H9 (cell line): ENCODE measurements at regions not wholly inside any gene's neighbourhood (a gene's known extent, or its start where the extent isn't known, plus 50 kb on each side); places are given as distances from the start of the nearest gene placed in this dataset.

ENCODE experiments used
- DNase-seq: peaks from one replicate; pipeline ENCODE4 v3.0.0-alpha.2; 2017
- H2AFZ ChIP-seq: one replicate; pipeline ENCODE4 v1.6.1; 2013; ENCODE audit warnings: mild to moderate bottlenecking, low read length, control low read depth, moderate library complexity
- H2AK5ac ChIP-seq: 2 replicates; pipeline ENCODE4 v1.6.1; 2013; ENCODE audit warnings: low read length, control low read depth, mixed read lengths; ENCODE audit not compliant: insufficient read length
- H2BK120ac ChIP-seq: one replicate; pipeline ENCODE4 v1.6.1; 2013; ENCODE audit warnings: low read depth, mild to moderate bottlenecking, low read length, control low read depth, inconsistent platforms; ENCODE audit not compliant: poor library complexity, severe bottlenecking
- H2BK12ac ChIP-seq: 2 replicates; pipeline ENCODE4 v1.6.1; 2013; ENCODE audit warnings: low read length, control low read depth, mixed read lengths, low read depth; ENCODE audit not compliant: insufficient read length
- H2BK15ac ChIP-seq: 2 replicates; pipeline ENCODE4 v1.6.1; 2013; ENCODE audit warnings: low read depth, low read length, control low read depth
- H2BK20ac ChIP-seq: one replicate; pipeline ENCODE4 v1.6.1; 2013; ENCODE audit warnings: low read depth, mild to moderate bottlenecking, low read length, control low read depth, inconsistent platforms; ENCODE audit not compliant: poor library complexity, severe bottlenecking
- H2BK5ac ChIP-seq: 2 replicates; pipeline ENCODE4 v1.6.1; 2013; ENCODE audit warnings: low read length, control low read depth, mixed read lengths; ENCODE audit not compliant: insufficient read length
- H3K14ac ChIP-seq: 2 replicates; pipeline ENCODE4 v1.6.1; 2013; ENCODE audit warnings: low read length, control low read depth; ENCODE audit not compliant: insufficient read depth
- H3K18ac ChIP-seq: 2 replicates; pipeline ENCODE4 v1.6.1; 2013; ENCODE audit warnings: low read depth, mild to moderate bottlenecking, mixed read lengths, low read length, control low read depth; ENCODE audit not compliant: insufficient read length
- H3K23ac ChIP-seq: 2 replicates; pipeline ENCODE4 v1.6.1; 2013; ENCODE audit warnings: low read length, control low read depth, mixed read lengths, low read depth; ENCODE audit not compliant: insufficient read length
- H3K23me2 ChIP-seq: 2 replicates; pipeline ENCODE4 v1.6.1; 2013; ENCODE audit warnings: low read depth, mild to moderate bottlenecking, mixed read lengths, low read length, control low read depth; ENCODE audit not compliant: insufficient read length, poor library complexity, severe bottlenecking
- H3K27ac ChIP-seq: 2 replicates; pipeline ENCODE4 v1.5.1; 2013; ENCODE audit warnings: low read length, control low read depth, mixed read lengths, low read depth; ENCODE audit not compliant: insufficient read length
- H3K27me3 ChIP-seq: 2 replicates; pipeline ENCODE4 v1.6.1; 2013; ENCODE audit warnings: low read length, control low read depth, inconsistent platforms; ENCODE audit not compliant: insufficient read depth
- H3K4ac ChIP-seq: 2 replicates; pipeline ENCODE4 v1.6.1; 2013; ENCODE audit warnings: low read depth, mild to moderate bottlenecking, control low read depth, inconsistent platforms, low read length, moderate library complexity
- H3K4me1 ChIP-seq: 2 replicates; pipeline ENCODE4 v1.6.1; 2013; ENCODE audit warnings: low read length, control low read depth, inconsistent platforms; ENCODE audit not compliant: insufficient read depth
- H3K4me2 ChIP-seq: 2 replicates; pipeline ENCODE4 v1.6.1; 2013; ENCODE audit warnings: low read length, control low read depth, mixed read lengths; ENCODE audit not compliant: insufficient read length, insufficient read depth
- H3K56ac ChIP-seq: 2 replicates; pipeline ENCODE4 v1.6.1; 2013; ENCODE audit warnings: low read depth, mild to moderate bottlenecking, mixed read lengths, low read length, control low read depth; ENCODE audit not compliant: insufficient read length
- H3K79me1 ChIP-seq: 2 replicates; pipeline ENCODE4 v1.6.1; 2013; ENCODE audit warnings: low read depth, mild to moderate bottlenecking, moderate library complexity, low read length, control low read depth, inconsistent platforms; ENCODE audit not compliant: insufficient read depth, poor library complexity, severe bottlenecking
- H3K79me2 ChIP-seq: 2 replicates; pipeline ENCODE4 v1.6.1; 2013; ENCODE audit warnings: low read length, control low read depth, inconsistent platforms; ENCODE audit not compliant: insufficient read depth
- H3K9ac ChIP-seq: 2 replicates; pipeline ENCODE4 v1.6.1; 2013; ENCODE audit warnings: low read length, control low read depth, mixed read lengths; ENCODE audit not compliant: insufficient read length; ENCODE audit errors: extremely low read depth
- H3K9me3 ChIP-seq: one replicate; pipeline ENCODE4 v1.6.1; 2013; ENCODE audit warnings: low read depth, low read length, inconsistent platforms; ENCODE audit not compliant: control insufficient read depth
- H3T11ph ChIP-seq: one replicate; pipeline ENCODE4 v1.6.1; 2013; ENCODE audit warnings: mild to moderate bottlenecking, low read length, control low read depth, inconsistent platforms
- H4K20me1 ChIP-seq: one replicate; pipeline ENCODE4 v1.6.1; 2013; ENCODE audit not compliant: control insufficient read depth, insufficient read length, insufficient read depth
- H4K5ac ChIP-seq: 2 replicates; pipeline ENCODE4 v1.6.1; 2013; ENCODE audit warnings: low read depth, mild to moderate bottlenecking, mixed read lengths, low read length, control low read depth; ENCODE audit not compliant: insufficient read length
- H4K8ac ChIP-seq: replicated peaks from 2 replicates; pipeline ENCODE4 v1.6.1; 2013; ENCODE audit warnings: low read length, control low read depth, mixed read lengths, low read depth; ENCODE audit not compliant: insufficient read length
- H4K91ac ChIP-seq: 2 replicates; pipeline ENCODE4 v1.6.1; 2013; ENCODE audit warnings: low read depth, mild to moderate bottlenecking, moderate library complexity, mixed read lengths, low read length, control low read depth; ENCODE audit not compliant: insufficient read length
- H3K27ac Mint-ChIP-seq, 3 experiments: 2 replicates in 2 of 3; 3 replicates in 1 of 3; pipeline ENCODE4 v1.8.0; 2020 to 2021; ENCODE audit warnings: mixed read lengths in 3 of 3, mild to moderate bottlenecking in 1 of 3, moderate library complexity in 1 of 3
- H3K27me3 Mint-ChIP-seq: 2 replicates; pipeline ENCODE4 v1.8.0; 2021; ENCODE audit warnings: low read depth, mild to moderate bottlenecking, moderate library complexity, mixed read lengths
- H3K36me3 Mint-ChIP-seq, 3 experiments: 2 replicates in 2 of 3; 3 replicates in 1 of 3; pipeline ENCODE4 v1.8.0; 2020 to 2021; ENCODE audit warnings: low read depth in 3 of 3, mixed read lengths in 3 of 3; ENCODE audit not compliant: insufficient read depth in 1 of 3
- H3K4me1 Mint-ChIP-seq, 2 experiments: 2 replicates each; pipeline ENCODE4 v1.8.0; 2020; ENCODE audit warnings: mixed read lengths in 2 of 2
- H3K4me3 Mint-ChIP-seq, 2 experiments: 2 replicates in 1 of 2; 3 replicates in 1 of 2; pipeline ENCODE4 v1.8.0; 2020 to 2021; ENCODE audit warnings: mild to moderate bottlenecking in 2 of 2, mixed read lengths in 2 of 2, moderate library complexity in 1 of 2
- H3K9me3 Mint-ChIP-seq, 2 experiments: 2 replicates in 1 of 2; 3 replicates in 1 of 2; pipeline ENCODE4 v1.8.0; 2020; ENCODE audit warnings: mild to moderate bottlenecking in 2 of 2, mixed read lengths in 2 of 2, moderate library complexity in 1 of 2
- CTCF ChIP-seq: fragments of 200-600 bp; sonication (generic); conservative IDR thresholded peaks from 3 replicates; pipeline ENCODE4 v1.8.0; 2021; ENCODE audit warnings: antibody characterized with exemption, mild to moderate bottlenecking
- WGBS: extraction: QIAGEN DNeasy Blood & Tissue Kit; methylation state at CpG from one replicate; pipeline ENCODE4 v1.1.7; 2013; ENCODE audit warnings: missing lambda C conversion rate, low lambda C conversion rate, mixed read lengths; ENCODE audit not compliant: insufficient read length; ENCODE audit errors: extremely low coverage; 5-methylcytosine and 5-hydroxymethylcytosine counted together

- no peak overlapping the region for H2AK5ac ChIP-seq
- no peak overlapping the region for H2BK20ac ChIP-seq
- no peak overlapping the region for H4K8ac ChIP-seq
- no peak overlapping the region for H4K91ac ChIP-seq
- H3K23ac ChIP-seq = no peak overlapping the region
- H3K23me2 ChIP-seq = no peaks in the 10 kb centered on the region
- no peak for TF ChIP-seq CTCF
- peaks cover 3 to 4% of the 10 kb centered on the region in 2 experiments; a peak in 4 of 5 replicates for H3K9me3 Mint-ChIP-seq
- H2BK15ac ChIP-seq = no peak overlapping the region
- no peak overlapping the region for H3K4me2 ChIP-seq
- H3K18ac ChIP-seq = no peak overlapping the region
- H3K27ac ChIP-seq = no peak overlapping the region
- no peak overlapping the region for H2BK120ac ChIP-seq
- H3K9me3 ChIP-seq = no peaks in the 10 kb centered on the region
- no CpG with 5 or more reads among the region's 36 CpGs for WGBS
- H3T11ph ChIP-seq = no peak overlapping the region
- H3K27me3 Mint-ChIP-seq = no peaks in the 10 kb centered on the region
- no peak overlapping the region for H3K56ac ChIP-seq
- no peaks in the 10 kb centered on the region for H3K27me3 ChIP-seq
- no peak overlapping the region for H3K27ac Mint-ChIP-seq
- H4K20me1 ChIP-seq = no peaks in the 10 kb centered on the region
- no peak overlapping the region for H2BK5ac ChIP-seq
- H3K4me1 Mint-ChIP-seq = 0 out of 4 replicates have a peak, but pooled peaks cover 0 to 2% of the 10 kb centered on the region in 2 experiments
- no peak overlapping the region for H2BK12ac ChIP-seq
- DNase-seq = no peak
- no peak overlapping the region for H3K4me3 Mint-ChIP-seq
- no peak overlapping the region for H3K14ac ChIP-seq
- H2AFZ ChIP-seq = no peak overlapping the region
- H3K4ac ChIP-seq = no peak overlapping the region
- no peaks in the 10 kb centered on the region for H3K79me2 ChIP-seq
- H3K9ac ChIP-seq = no peak overlapping the region
- no peak overlapping the region for H4K5ac ChIP-seq
- H3K79me1 ChIP-seq = no peaks in the 10 kb centered on the region
- H3K36me3 Mint-ChIP-seq = peaks cover 3 to 5% (median 4%) of the 10 kb centered on the region in 3 experiments; a peak in 5 of 7 replicates
- no peaks in the 10 kb centered on the region for H3K4me1 ChIP-seq
Observed at GRCh38 chr2:52629531-52629930, 1138.1 kb upstream of the CHAC2 start.
